Parathyroid adenoma (tissue), 2 donors: ENCODE measurements at regions not wholly inside any gene's neighbourhood (a gene's known extent, or its start where the extent isn't known, plus 50 kb on each side); places are given as distances from the start of the nearest gene placed in this dataset.

Source experiments
- H2AFZ ChIP-seq: fragments of 300-600 bp; sonication (generic); one replicate; pipeline ENCODE4 v1.7.0; 2017; ENCODE audit warnings: antibody characterized with exemption, mild to moderate bottlenecking
- H3K27ac ChIP-seq: fragments of 300-600 bp; sonication (generic); one replicate; pipeline ENCODE4 v1.7.0; 2017
- H3K27me3 ChIP-seq: fragments of 300-600 bp; sonication (generic); one replicate; pipeline ENCODE4 v1.7.0; 2017; ENCODE audit warnings: low read length; ENCODE audit not compliant: control insufficient read depth, insufficient read depth
- H3K36me3 ChIP-seq: fragments of 300-600 bp; sonication (generic); one replicate; pipeline ENCODE4 v1.7.0; 2017; ENCODE audit warnings: low read length; ENCODE audit not compliant: control insufficient read depth, insufficient read depth
- H3K4me1 ChIP-seq: fragments of 300-600 bp; sonication (generic); one replicate; pipeline ENCODE4 v1.7.0; 2017; ENCODE audit warnings: control low read depth
- H3K4me2 ChIP-seq: fragments of 300-600 bp; sonication (generic); one replicate; pipeline ENCODE4 v1.7.0; 2017; ENCODE audit warnings: low read length
- H3K4me3 ChIP-seq: fragments of 300-600 bp; sonication (generic); one replicate; pipeline ENCODE4 v1.7.0; 2017; ENCODE audit warnings: low read depth, low read length
- H3K79me2 ChIP-seq: fragments of 300-600 bp; sonication (generic); one replicate; pipeline ENCODE4 v1.7.0; 2017; ENCODE audit warnings: control low read depth
- H3K9ac ChIP-seq: fragments of 300-600 bp; sonication (generic); one replicate; pipeline ENCODE4 v1.7.0; 2017; ENCODE audit warnings: mild to moderate bottlenecking
- H3K9me3 ChIP-seq: fragments of 300-600 bp; sonication (generic); one replicate; pipeline ENCODE4 v1.7.0; 2017; ENCODE audit warnings: low read length; ENCODE audit not compliant: control insufficient read depth
- TF ChIP-seq, protein P1 (sequence below): fragments of 300-600 bp; sonication (generic); IDR thresholded peaks from one replicate; pipeline ENCODE4 v1.7.0; 2017; ENCODE audit warnings: antibody characterized with exemption, mild to moderate bottlenecking
- donor health status: primary hyperparathyroidism.

DNA sequence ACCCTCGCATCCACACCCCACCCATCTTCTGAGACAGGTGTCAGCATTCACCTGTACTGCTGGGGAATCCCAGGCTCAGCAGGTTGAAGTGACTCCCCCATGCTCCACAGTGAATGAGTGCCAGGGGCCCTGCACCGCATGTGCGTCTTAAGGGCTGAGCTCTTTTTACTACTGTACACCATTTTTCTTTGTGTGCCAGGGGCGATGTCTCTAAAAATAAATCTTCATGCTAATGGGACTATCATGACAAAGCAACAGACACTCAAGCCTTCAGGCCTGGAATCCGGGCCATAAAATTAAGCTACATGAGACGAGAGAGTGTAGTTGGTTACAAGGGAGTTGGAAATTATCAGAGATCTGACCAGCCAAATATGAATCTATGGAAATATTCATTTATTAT is 294.8 kb downstream of the LPIN1 start:
- Histone ChIP-seq H3K79me2 (no peaks in the 10 kb centered on the region), H3K4me1 (no peaks in the 10 kb centered on the region), H3K4me3 (no peak overlapping the region), H3K27me3 (no peaks in the 10 kb centered on the region), H3K36me3 (no peaks in the 10 kb centered on the region), H2AFZ (no peak overlapping the region), H3K27ac (no peak overlapping the region), H3K9me3 (no peaks in the 10 kb centered on the region), H3K9ac (no peak overlapping the region), H3K4me2 (no peak overlapping the region)
- TF ChIP-seq, protein P1, sequence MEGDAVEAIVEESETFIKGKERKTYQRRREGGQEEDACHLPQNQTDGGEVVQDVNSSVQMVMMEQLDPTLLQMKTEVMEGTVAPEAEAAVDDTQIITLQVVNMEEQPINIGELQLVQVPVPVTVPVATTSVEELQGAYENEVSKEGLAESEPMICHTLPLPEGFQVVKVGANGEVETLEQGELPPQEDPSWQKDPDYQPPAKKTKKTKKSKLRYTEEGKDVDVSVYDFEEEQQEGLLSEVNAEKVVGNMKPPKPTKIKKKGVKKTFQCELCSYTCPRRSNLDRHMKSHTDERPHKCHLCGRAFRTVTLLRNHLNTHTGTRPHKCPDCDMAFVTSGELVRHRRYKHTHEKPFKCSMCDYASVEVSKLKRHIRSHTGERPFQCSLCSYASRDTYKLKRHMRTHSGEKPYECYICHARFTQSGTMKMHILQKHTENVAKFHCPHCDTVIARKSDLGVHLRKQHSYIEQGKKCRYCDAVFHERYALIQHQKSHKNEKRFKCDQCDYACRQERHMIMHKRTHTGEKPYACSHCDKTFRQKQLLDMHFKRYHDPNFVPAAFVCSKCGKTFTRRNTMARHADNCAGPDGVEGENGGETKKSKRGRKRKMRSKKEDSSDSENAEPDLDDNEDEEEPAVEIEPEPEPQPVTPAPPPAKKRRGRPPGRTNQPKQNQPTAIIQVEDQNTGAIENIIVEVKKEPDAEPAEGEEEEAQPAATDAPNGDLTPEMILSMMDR = no peak

DNA sequence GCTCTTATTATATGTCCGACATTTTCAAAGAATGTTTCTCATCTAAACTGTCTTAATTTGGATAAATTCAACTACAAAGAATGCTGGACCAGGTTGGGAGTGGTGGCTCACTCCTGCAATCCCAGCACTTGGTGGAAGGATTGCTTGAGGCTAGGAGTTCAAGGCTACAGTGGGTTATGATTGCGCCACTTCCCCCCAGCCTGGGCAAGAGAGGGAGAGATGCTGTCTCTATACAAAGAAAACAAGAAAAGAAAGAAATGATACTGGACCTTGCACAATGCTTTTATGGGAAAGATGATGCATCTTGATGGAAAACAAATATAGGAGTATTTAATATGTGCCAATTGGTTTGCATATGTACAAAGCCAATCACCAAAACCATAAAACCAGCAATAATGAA is 296.7 kb downstream of the LPIN1 start:
- Histone ChIP-seq H3K9ac (no peak overlapping the region), H3K36me3 (no peaks in the 10 kb centered on the region), H3K4me3 (no peak overlapping the region), H2AFZ (no peak overlapping the region), H3K27ac (no peak overlapping the region), H3K27me3 (no peaks in the 10 kb centered on the region), H3K79me2 (no peaks in the 10 kb centered on the region), H3K9me3 (no peaks in the 10 kb centered on the region), H3K4me2 (no peak overlapping the region), H3K4me1 (no peaks in the 10 kb centered on the region)
- TF ChIP-seq, protein P1 = no peak

DNA sequence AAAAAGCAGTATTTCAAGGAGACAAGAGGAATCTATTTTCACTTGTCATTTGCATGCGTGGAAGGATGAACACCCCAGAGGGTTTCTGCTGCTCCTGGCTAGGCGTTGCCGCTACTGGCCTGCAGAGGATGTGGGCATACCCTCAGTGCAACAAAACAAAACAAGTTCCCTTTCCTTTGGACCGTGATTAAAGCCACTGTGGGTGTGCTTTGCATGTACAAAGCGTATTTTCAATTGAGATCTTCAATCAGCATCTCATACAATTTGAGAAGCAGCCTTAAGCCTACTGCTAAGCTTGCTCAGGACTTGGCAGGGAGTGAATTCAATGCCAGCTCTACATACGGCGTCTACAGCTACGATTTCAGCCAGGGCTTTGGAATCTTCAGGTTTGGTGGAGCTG is 298.4 kb downstream of the LPIN1 start:
- H3K9me3 ChIP-seq = no peaks in the 10 kb centered on the region
- TF ChIP-seq, protein P1 = no peak

DNA sequence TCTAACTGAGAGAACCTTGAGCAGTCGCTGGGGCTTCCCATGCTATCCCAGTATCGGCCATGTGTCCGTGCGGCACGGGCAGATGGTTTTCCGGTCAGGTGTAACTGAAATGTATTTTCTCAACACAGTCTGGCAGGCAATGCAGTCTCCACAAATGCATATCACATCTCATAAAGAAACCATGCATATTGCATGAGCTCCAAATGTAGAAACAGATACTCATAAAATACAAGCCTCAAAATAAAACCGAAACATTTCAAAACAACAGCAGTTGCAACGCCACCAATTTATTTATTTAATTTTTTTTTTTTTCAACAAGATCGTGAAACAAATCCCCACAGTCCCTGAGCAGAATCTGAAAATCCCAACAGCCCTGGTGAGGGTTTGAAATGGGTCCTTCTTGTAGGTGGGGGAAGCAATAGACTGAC is 299.4 kb downstream of the LPIN1 start:
- Histone ChIP-seq H3K27me3 (no peaks in the 10 kb centered on the region), H3K27ac (no peak overlapping the region), H3K79me2 (no peaks in the 10 kb centered on the region), H3K4me2 (no peak overlapping the region), H3K9me3 (no peaks in the 10 kb centered on the region), H3K4me1 (no peaks in the 10 kb centered on the region), H3K9ac (no peak overlapping the region), H2AFZ (no peak overlapping the region), H3K4me3 (no peak overlapping the region), H3K36me3 (no peaks in the 10 kb centered on the region)
- TF ChIP-seq, protein P1 = no peak

More for the DNA sequence above, 298.4 kb downstream of the LPIN1 start:
- Histone ChIP-seq H3K4me2 (no peak overlapping the region), H3K79me2 (no peaks in the 10 kb centered on the region), H3K27ac (no peak overlapping the region), H3K9ac (no peak overlapping the region), H3K4me3 (no peak overlapping the region), H3K4me1 (no peaks in the 10 kb centered on the region), H3K27me3 (no peaks in the 10 kb centered on the region), H2AFZ (no peak overlapping the region), H3K36me3 (no peaks in the 10 kb centered on the region)

DNA sequence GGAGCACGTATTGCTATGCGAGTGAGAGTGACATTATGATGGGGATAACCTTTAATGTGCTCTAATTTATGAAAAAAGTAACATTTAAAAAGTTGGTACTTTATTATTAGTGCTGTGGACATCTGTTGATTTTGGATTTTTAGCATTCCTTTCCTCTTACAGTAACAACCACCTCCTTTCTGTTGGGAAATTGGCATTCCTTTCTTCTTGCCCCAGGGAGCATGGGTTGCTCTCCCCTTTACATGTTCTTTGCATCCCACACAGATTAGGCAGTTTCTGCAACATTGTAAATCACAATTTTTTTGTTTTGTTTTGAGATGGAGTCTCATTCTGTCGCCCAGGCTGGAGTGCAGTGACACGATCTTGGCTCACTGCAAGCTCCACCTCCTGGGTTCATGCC is 300.2 kb downstream of the LPIN1 start:
- H3K79me2 ChIP-seq = no peaks in the 10 kb centered on the region

More for the DNA sequence above, 300.2 kb downstream of the LPIN1 start:
- Histone ChIP-seq H3K36me3 (no peaks in the 10 kb centered on the region), H3K9ac (no peak overlapping the region), H3K27me3 (no peaks in the 10 kb centered on the region), H3K4me3 (no peak overlapping the region), H3K9me3 (no peaks in the 10 kb centered on the region), H3K4me2 (no peak overlapping the region), H2AFZ (no peak overlapping the region), H3K4me1 (no peaks in the 10 kb centered on the region), H3K27ac (no peak overlapping the region)
- TF ChIP-seq, protein P1 = no peak
